A549 (cell line): ENCODE measurements at regions not wholly inside any gene's neighbourhood (a gene's known extent, or its start where the extent isn't known, plus 50 kb on each side); places are given as distances from the start of the nearest gene placed in this dataset.

Experiments
- CHD4 ChIP-seq: fragments of 200-600 bp; sonication (generic); IDR thresholded peaks from 2 replicates; pipeline ENCODE4 v1.6.1; 2016; ENCODE audit warnings: antibody characterized with exemption, mild to moderate bottlenecking, borderline replicate concordance
- KDM1A ChIP-seq: fragments of 200-600 bp; sonication (generic); IDR thresholded peaks from 2 replicates; pipeline ENCODE4 v1.6.1; 2016; ENCODE audit warnings: low read depth, mild to moderate bottlenecking
- PHF8 ChIP-seq: fragments of 200-600 bp; sonication (generic); IDR thresholded peaks from 2 replicates; pipeline ENCODE4 v1.6.1; 2016; ENCODE audit warnings: low read depth, mild to moderate bottlenecking, antibody characterized with exemption, moderate library complexity, borderline replicate concordance
- POLR2A ChIP-seq: IDR thresholded peaks from 2 replicates; pipeline ENCODE4 v1.6.1; 2012; ENCODE audit warnings: mild to moderate bottlenecking, low read length
- RFX5 ChIP-seq: fragments of 450-650 bp; IDR thresholded peaks from 2 replicates; pipeline ENCODE4 v1.7.1; 2014; ENCODE audit warnings: antibody characterized with exemption, mild to moderate bottlenecking, moderate library complexity
- TP53 ChIP-seq: fragments of 250-450 bp; sonication (Bioruptor Pico); IDR thresholded peaks from 2 replicates; pipeline ENCODE4 v1.5.0; 2021; ENCODE audit warnings: mild to moderate bottlenecking, moderate library complexity
- TF ChIP-seq, protein P1 (sequence below): IDR thresholded peaks from 2 replicates; pipeline ENCODE4 v1.6.1; 2012
- TF ChIP-seq, protein P2 (sequence below): fragments of >200 bp; sonication (Bioruptor Twin); formaldehyde crosslinking; IDR thresholded peaks from 3 replicates; pipeline ENCODE4 v1.5.1; 2016
- TF ChIP-seq, protein P3 (sequence below): fragments of 450-650 bp; IDR thresholded peaks from 2 replicates; pipeline ENCODE4 v1.6.1; 2014; ENCODE audit warnings: antibody characterized with exemption

DNA sequence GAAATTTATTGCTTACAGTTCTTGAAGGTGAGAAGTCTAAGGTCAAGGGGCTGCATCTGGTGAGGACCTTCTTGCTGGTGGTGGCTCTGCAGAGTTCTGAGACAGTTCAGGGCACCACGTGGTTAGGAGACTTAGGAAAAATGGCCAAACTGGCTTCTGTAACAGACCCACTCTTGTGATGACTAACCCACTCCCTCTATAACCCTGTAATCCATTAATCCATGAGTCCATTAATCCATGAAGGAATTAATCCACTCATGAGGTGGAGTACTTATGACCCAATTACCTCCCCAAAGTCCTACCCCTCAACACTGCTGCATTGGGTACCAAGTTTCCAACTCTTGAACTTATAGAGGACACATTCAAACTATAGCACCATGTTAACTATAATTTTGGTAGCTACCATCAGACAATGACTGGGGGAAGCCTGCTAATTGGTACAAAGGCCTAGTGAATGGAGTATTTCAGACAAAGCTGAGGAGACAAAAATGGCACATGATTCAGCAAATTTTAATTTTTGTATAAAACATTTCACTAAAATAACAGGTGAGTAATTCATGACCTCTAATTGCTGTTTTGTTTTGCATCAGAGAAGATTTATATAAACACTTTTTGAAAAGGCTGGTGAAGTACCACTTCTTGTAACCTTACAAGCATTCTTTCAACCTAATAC is 374.1 kb upstream of the TBL1XR1 start:
- no peak for TF ChIP-seq RFX5
- TF ChIP-seq, protein P1, sequence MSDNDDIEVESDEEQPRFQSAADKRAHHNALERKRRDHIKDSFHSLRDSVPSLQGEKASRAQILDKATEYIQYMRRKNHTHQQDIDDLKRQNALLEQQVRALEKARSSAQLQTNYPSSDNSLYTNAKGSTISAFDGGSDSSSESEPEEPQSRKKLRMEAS = no peak
- no peak for TF ChIP-seq PHF8
- TF ChIP-seq, protein P2, sequence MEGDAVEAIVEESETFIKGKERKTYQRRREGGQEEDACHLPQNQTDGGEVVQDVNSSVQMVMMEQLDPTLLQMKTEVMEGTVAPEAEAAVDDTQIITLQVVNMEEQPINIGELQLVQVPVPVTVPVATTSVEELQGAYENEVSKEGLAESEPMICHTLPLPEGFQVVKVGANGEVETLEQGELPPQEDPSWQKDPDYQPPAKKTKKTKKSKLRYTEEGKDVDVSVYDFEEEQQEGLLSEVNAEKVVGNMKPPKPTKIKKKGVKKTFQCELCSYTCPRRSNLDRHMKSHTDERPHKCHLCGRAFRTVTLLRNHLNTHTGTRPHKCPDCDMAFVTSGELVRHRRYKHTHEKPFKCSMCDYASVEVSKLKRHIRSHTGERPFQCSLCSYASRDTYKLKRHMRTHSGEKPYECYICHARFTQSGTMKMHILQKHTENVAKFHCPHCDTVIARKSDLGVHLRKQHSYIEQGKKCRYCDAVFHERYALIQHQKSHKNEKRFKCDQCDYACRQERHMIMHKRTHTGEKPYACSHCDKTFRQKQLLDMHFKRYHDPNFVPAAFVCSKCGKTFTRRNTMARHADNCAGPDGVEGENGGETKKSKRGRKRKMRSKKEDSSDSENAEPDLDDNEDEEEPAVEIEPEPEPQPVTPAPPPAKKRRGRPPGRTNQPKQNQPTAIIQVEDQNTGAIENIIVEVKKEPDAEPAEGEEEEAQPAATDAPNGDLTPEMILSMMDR = no peak
- TF ChIP-seq TP53 = no peak
- TF ChIP-seq, protein P3, sequence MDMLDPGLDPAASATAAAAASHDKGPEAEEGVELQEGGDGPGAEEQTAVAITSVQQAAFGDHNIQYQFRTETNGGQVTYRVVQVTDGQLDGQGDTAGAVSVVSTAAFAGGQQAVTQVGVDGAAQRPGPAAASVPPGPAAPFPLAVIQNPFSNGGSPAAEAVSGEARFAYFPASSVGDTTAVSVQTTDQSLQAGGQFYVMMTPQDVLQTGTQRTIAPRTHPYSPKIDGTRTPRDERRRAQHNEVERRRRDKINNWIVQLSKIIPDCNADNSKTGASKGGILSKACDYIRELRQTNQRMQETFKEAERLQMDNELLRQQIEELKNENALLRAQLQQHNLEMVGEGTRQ = no peak
- no peak for TF ChIP-seq CHD4
- TF ChIP-seq POLR2A = no peak
- no peak for TF ChIP-seq KDM1A
